ENCODE measurements at regions not wholly inside any gene's neighbourhood (a gene's known extent, or its start where the extent isn't known, plus 50 kb on each side); places are given as distances from the start of the nearest gene placed in this dataset.

DNA sequence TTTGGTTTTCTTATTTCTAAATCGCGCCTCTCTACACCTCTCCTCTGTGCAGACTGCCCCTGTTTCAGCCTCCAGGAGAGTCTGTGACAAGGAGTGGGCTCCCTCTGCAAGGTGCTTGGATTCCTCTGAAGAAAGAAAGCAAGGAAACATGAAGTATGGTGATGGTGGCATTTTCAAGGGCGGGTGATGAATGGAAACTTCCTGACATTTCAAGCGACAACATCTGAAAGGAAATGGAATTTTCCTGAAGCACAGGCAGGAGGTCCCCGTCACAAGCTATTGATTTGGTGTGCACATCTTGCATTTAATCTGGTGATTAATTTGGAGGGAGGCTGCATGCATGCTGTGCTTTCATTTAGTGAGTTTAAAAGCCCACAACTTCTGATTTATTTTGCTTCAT, 164.6 kb upstream of the FGGY start:
- Histone ChIP-seq H3K36me3 (no peaks in the 10 kb centered on the region), H3K27ac (no peak overlapping the region), H3K4me3 (ENCODE audit: low read depth, low read length) (no peak overlapping the region), H3K27me3 (ENCODE audit: insufficient read depth, low read depth, severe bottlenecking) (no peaks in the 10 kb centered on the region), H3K9me3 (ENCODE audit: severe bottlenecking) (no peaks in the 10 kb centered on the region)
- TF ChIP-seq, protein P1, sequence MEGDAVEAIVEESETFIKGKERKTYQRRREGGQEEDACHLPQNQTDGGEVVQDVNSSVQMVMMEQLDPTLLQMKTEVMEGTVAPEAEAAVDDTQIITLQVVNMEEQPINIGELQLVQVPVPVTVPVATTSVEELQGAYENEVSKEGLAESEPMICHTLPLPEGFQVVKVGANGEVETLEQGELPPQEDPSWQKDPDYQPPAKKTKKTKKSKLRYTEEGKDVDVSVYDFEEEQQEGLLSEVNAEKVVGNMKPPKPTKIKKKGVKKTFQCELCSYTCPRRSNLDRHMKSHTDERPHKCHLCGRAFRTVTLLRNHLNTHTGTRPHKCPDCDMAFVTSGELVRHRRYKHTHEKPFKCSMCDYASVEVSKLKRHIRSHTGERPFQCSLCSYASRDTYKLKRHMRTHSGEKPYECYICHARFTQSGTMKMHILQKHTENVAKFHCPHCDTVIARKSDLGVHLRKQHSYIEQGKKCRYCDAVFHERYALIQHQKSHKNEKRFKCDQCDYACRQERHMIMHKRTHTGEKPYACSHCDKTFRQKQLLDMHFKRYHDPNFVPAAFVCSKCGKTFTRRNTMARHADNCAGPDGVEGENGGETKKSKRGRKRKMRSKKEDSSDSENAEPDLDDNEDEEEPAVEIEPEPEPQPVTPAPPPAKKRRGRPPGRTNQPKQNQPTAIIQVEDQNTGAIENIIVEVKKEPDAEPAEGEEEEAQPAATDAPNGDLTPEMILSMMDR (IDR thresholded peaks at IDR 0.05; ENCODE audit: low read depth, low read length): no peak
- no peak for DNase-seq

GRCh38 chr1:59133997-59134396, 162.9 kb upstream of the FGGY start:
- H3K4me3 ChIP-seq (ENCODE audit: low read depth, low read length): no peak overlapping the region
- no peaks in the 10 kb centered on the region for H3K36me3 ChIP-seq
- no peaks in the 10 kb centered on the region for H3K27me3 ChIP-seq (ENCODE audit: insufficient read depth, low read depth, severe bottlenecking)
- H3K27ac ChIP-seq: no peak overlapping the region
- no peaks in the 10 kb centered on the region for H3K9me3 ChIP-seq (ENCODE audit: severe bottlenecking)
- DNase-seq: no peak
- TF ChIP-seq, protein P1 (IDR thresholded peaks at IDR 0.05; ENCODE audit: low read depth, low read length): no peak

DNA sequence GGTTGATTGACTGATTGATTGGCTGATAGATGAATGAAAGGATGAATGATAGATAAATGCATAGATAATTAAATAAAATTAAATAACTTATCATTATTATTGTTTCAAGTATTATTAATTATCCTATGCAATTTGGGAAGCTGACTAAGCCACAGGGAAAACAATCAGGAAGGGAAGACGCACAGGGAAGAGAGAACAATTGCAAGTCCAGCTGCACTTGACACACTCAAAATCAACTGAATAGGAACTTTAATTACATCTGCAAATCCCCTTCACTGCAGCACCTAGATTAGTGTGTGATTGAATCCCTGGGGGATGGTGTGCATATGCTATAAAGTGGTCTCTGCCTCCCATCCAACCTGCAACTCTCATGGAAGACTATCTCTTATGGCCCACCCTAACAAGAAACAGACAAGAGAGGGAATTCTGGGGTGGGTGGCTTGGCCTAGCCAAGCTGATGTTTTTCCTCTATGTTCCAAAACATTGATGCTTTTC, 161.1 kb upstream of the FGGY start:
- H3K27me3 ChIP-seq (ENCODE audit: insufficient read depth, low read depth, severe bottlenecking): no peaks in the 10 kb centered on the region
- H3K9me3 ChIP-seq (ENCODE audit: severe bottlenecking): no peaks in the 10 kb centered on the region
- DNase-seq: no peak
- TF ChIP-seq, protein P1 (IDR thresholded peaks at IDR 0.05; ENCODE audit: low read depth, low read length): no peak
- H3K4me3 ChIP-seq (ENCODE audit: low read depth, low read length): no peak overlapping the region
- H3K27ac ChIP-seq: no peak overlapping the region
- H3K36me3 ChIP-seq: no peaks in the 10 kb centered on the region

GRCh38 chr1:59136541-59137275, 160.2 kb upstream of the FGGY start:
- no peaks in the 10 kb centered on the region for H3K36me3 ChIP-seq
- DNase-seq: no peak
- TF ChIP-seq, protein P1 (IDR thresholded peaks at IDR 0.05; ENCODE audit: low read depth, low read length): no peak
- H3K27me3 ChIP-seq (ENCODE audit: insufficient read depth, low read depth, severe bottlenecking): no peaks in the 10 kb centered on the region
- no peaks in the 10 kb centered on the region for H3K9me3 ChIP-seq (ENCODE audit: severe bottlenecking)
- H3K4me3 ChIP-seq (ENCODE audit: low read depth, low read length): no peak overlapping the region
- no peak overlapping the region for H3K27ac ChIP-seq

DNA sequence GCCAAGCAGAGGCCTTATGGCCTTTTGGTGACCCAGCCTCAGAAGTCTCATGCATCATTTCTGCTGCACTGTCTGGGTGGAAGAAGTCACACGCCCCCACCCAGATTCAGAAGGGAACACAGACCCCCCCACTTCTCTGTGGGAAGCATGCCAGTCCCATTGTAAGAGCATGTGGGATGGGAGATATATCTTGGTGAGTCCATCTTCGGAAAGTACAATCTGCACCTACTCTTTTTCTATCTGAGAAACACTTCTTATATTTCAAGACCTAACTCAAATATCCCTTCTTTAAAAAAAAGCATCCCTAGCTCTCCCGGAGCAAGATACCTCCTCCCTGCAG, 159.6 kb upstream of the FGGY start:
- TF ChIP-seq, protein P1 (IDR thresholded peaks at IDR 0.05; ENCODE audit: low read depth, low read length): no peak
- no peaks in the 10 kb centered on the region for H3K36me3 ChIP-seq
- no peak for DNase-seq
- no peak overlapping the region for H3K27ac ChIP-seq
- no peaks in the 10 kb centered on the region for H3K27me3 ChIP-seq (ENCODE audit: insufficient read depth, low read depth, severe bottlenecking)
- no peaks in the 10 kb centered on the region for H3K9me3 ChIP-seq (ENCODE audit: severe bottlenecking)
- H3K4me3 ChIP-seq (ENCODE audit: low read depth, low read length): no peak overlapping the region

- DNase-seq: no peak
- H3K4me3 ChIP-seq (ENCODE audit: low read depth, low read length): no peak overlapping the region
Measured at GRCh38 chr1:59137968-59138367, 158.9 kb upstream of the FGGY start.

More at GRCh38 chr1:59137968-59138367, 158.9 kb upstream of the FGGY start:
- Histone ChIP-seq H3K9me3 (ENCODE audit: severe bottlenecking) (no peaks in the 10 kb centered on the region), H3K27ac (no peak overlapping the region), H3K36me3 (no peaks in the 10 kb centered on the region), H3K27me3 (ENCODE audit: insufficient read depth, low read depth, severe bottlenecking) (no peaks in the 10 kb centered on the region)
- TF ChIP-seq, protein P1 (IDR thresholded peaks at IDR 0.05; ENCODE audit: low read depth, low read length): no peak
